CD1c-positive myeloid dendritic cell (primary cell): ENCODE measurements at regions not wholly inside any gene's neighbourhood (a gene's known extent, or its start where the extent isn't known, plus 50 kb on each side); places are given as distances from the start of the nearest gene placed in this dataset.
"Not testable (repeated sequence)": the region's sequence is repeated elsewhere in the genome, so short reads cannot be mapped to it uniquely, and the experiment has no call there.

Experiments
- DNase-seq: peaks from one replicate; pipeline ENCODE4 v3.0.0-alpha.2; 2016; ENCODE audit errors: extremely low spot score

DNA sequence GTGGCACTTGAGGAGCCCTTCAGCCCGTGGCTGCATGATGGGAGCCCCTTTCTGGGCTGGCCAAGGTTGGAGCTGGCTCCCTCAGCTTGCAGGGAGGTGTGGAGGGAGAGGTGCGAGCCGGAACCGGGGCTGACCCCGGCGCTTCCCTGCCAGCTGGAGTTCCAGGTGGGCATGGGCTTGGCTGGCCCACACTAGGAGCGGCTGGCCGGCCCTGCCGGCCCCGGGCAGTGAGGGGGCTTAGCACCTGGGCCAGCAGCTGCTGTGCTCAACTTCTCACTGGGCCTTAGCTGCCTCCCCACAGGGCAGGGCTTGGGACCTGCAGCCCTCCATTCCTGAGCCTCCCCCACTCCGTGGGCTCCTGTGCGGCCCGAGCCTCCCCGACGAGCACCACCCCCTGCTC is 76.4 kb upstream of the FRG2C start:
- not testable (repeated sequence) for DNase-seq

DNA sequence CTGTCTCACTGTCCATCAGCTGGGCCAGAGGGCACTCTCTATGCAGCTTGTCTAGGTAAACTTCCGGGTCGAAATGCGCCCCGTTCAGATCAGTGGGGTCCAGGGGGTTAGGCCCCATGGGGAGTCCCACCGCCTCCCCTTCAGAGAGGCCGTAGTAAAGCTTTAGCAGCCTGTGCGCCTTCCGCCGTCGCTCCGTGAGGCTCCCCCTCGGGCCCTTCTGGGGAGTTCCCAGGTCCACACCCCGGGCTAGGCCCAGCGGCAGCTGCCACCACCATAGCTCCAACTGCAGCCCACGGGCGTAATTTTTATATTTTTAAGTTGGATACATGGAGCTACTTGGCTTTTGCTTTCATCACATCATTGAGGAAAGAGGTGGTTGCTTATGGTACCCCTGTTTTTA is 73.7 kb upstream of the FRG2C start:
- DNase-seq = not testable (repeated sequence)

GRCh38 chr3:75604286-75604934 is 59.7 kb upstream of the FRG2C start:
- not testable (repeated sequence) for DNase-seq

DNA sequence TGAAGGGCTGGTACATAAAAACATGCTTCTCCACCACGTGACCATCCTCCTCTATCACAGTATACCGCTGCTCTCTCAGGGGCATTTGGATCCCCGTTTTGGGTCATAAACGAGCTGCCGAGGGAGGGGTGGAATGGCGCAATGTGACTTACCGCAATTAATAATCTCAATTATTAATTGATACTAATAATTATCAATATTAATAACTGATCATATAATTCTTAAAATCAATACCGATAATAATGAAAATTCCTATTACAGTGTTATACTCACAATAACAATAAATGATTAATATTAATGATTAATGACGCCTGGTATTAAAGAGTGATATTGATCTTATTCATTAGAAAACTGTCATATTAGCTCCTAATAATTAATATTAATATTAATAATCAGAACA is 56.1 kb upstream of the FRG2C start:
- not testable (repeated sequence) for DNase-seq

GRCh38 chr3:75609598-75609997 is 54.5 kb upstream of the FRG2C start:
- DNase-seq = not testable (repeated sequence)

DNA sequence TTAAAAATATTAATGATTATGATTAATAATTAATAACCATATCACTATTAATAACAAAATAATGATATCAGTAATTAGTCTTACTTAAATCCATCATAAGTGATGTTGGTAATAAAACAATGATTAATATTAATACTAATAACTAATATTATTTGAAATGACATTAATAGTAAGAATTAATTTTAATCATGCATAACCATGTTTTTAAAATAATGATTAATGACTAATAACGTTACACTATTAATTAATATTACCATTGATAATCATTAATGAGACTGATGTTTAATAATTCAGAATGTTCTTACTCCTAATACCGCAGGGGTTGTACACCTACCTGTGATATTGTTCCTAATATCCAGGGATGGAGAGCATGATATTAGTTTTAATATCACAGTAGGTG is 53.4 kb upstream of the FRG2C start:
- no peak for DNase-seq

GRCh38 chr3:75611724-75612460 is 52.2 kb upstream of the FRG2C start:
- DNase-seq = not testable (repeated sequence)
